HG03196 (cell line): ENCODE measurements at regions not wholly inside any gene's neighbourhood (a gene's known extent, or its start where the extent isn't known, plus 50 kb on each side); places are given as distances from the start of the nearest gene placed in this dataset.

ENCODE experiments used
- ATAC-seq: cut with Tn5 transposase; IDR thresholded peaks from one replicate; pipeline ENCODE4 v1.9.1; 2021; ENCODE audit not compliant: unreplicated experiment

- ATAC-seq, result no peak
Observed at GRCh38 chr7:132072873-132073272, 503.4 kb downstream of the PLXNA4 start.

- ATAC-seq, result no peak
Observed at GRCh38 chr7:132072165-132072564, 504.1 kb downstream of the PLXNA4 start.

GRCh38 chr7:132069306-132069705 lies 507.0 kb downstream of the PLXNA4 start:
- ATAC-seq, result no peak

- ATAC-seq, result no peak
Observed at GRCh38 chr7:132066761-132067171, 509.5 kb downstream of the PLXNA4 start.

GRCh38 chr7:132065989-132066603 lies 509.7 kb upstream of the PODXL start:
- no peak for ATAC-seq

- no peak for ATAC-seq
Observed at GRCh38 chr7:132065193-132065988, 509.0 kb upstream of the PODXL start.

- ATAC-seq, result no peak
Observed at GRCh38 chr7:132063800-132064199, 507.4 kb upstream of the PODXL start.

GRCh38 chr7:132061937-132062336 lies 505.5 kb upstream of the PODXL start:
- ATAC-seq, result no peak

GRCh38 chr7:132059141-132059540 lies 502.7 kb upstream of the PODXL start:
- no peak for ATAC-seq

GRCh38 chr7:132055336-132056120 lies 499.1 kb upstream of the PODXL start:
- ATAC-seq, result no peak

- ATAC-seq, result no peak
Observed at GRCh38 chr7:132053871-132054270, 497.4 kb upstream of the PODXL start.

- ATAC-seq, result no peak
Observed at GRCh38 chr7:132051311-132051710, 494.9 kb upstream of the PODXL start.

- ATAC-seq, result no peak
Observed at GRCh38 chr7:132049462-132050304, 493.3 kb upstream of the PODXL start.

- no peak for ATAC-seq
Observed at GRCh38 chr7:132045481-132045980, 489.1 kb upstream of the PODXL start.

GRCh38 chr7:132045002-132045401 lies 488.6 kb upstream of the PODXL start:
- no peak for ATAC-seq

GRCh38 chr7:132044247-132044646 lies 487.8 kb upstream of the PODXL start:
- ATAC-seq, result no peak

GRCh38 chr7:132041108-132041507 lies 484.7 kb upstream of the PODXL start:
- ATAC-seq, result no peak

GRCh38 chr7:132035517-132036362 lies 479.3 kb upstream of the PODXL start:
- ATAC-seq, result no peak

- no peak for ATAC-seq
Observed at GRCh38 chr7:132034748-132035416, 478.5 kb upstream of the PODXL start.
